EL (cell line): ENCODE measurements at regions not wholly inside any gene's neighbourhood (a gene's known extent, or its start where the extent isn't known, plus 50 kb on each side); places are given as distances from the start of the nearest gene placed in this dataset.
"Not testable (repeated sequence)": the region's sequence is repeated elsewhere in the genome, so short reads cannot be mapped to it uniquely, and the experiment has no call there.

ENCODE experiments used
- DNase-seq: peaks from one replicate; pipeline ENCODE4 v3.0.0-alpha.2; 2016

GRCh38 chr6:77063494-77063893, 399.8 kb downstream of the HTR1B start:
- DNase-seq = no peak

DNA sequence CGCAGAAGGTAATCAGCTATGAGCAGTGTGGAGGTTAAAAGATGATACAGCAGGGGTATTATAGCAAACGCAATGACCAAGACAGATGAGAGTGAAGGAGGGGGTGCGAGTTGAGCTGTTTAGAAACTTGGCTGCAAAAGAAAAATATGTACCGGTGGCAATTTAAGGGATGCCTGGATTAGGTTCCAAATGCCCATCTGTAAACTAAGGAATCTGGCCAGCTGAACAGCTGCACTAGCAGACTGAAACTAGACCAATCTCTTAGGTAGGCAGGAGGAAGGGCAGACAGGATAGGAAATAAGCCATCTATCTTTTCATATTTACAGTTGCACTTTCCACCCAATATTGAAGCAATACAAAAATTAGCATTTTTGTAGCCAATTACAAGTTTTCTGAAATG, 407.6 kb downstream of the HTR1B start:
- DNase-seq = no peak

DNA sequence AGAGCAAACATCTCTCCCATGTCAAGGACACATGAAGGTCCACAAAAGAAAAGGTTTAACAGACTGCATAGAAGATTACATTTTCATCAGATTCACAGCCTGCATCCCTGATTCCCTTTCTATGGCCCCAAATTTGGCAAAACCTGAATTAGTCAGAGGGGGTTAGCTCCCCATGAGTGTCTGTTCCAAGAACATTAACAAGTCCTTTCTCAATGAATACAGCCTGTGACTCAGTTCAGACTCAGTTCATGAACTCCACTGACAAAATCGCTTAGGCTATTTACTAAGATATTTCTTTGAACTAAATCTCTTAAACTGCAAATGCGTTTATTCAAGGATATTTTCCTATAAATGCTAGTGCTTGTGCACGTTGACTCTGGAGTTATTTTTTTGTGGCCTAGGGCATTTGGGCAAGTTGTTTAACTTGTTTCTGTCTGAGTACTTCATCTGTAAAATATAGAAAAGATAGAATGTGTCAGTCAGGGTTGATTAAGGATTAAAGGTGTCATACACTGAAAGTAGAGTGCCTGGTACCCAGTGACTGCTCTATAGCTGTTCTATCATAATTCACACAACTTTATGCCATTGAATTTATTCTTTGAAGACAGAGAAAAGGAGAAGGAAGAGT, 422.6 kb downstream of the HTR1B start:
- peak; percentile 27 for DNase-seq

GRCh38 chr6:77038807-77039206, 424.5 kb downstream of the HTR1B start:
- DNase-seq = peak; percentile 75

- DNase-seq = peak; percentile 11
These were observed 425.9 kb downstream of the HTR1B start for GRCh38 chr6:77037439-77037838.

DNA sequence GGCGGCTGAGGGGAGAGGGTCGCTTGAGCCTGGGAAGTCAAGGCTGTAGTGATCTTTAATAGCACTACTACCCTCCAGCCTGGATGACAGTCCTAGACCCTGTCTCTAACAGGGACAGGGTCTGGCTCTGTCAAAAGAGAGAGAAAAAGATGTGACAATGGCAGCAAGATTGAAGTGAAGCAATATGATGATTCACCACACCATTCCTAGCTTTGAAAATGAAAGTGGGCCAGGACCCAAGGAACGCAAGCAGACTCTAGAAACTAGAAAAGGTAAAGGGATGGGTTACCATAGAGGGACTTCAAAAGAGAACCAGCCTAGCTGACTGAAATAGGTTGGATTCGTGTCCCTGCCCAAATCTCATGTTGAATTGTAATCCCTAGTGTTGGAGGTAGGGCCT, 426.9 kb downstream of the HTR1B start:
- DNase-seq = no peak

GRCh38 chr6:77034161-77034560, 429.1 kb downstream of the HTR1B start:
- DNase-seq = peak; percentile 98

GRCh38 chr6:77030929-77031674, 432.2 kb downstream of the HTR1B start:
- peak; percentile 51 for DNase-seq

- DNase-seq = peak; percentile 31
These were observed 436.9 kb downstream of the HTR1B start for GRCh38 chr6:77026341-77026740.

DNA sequence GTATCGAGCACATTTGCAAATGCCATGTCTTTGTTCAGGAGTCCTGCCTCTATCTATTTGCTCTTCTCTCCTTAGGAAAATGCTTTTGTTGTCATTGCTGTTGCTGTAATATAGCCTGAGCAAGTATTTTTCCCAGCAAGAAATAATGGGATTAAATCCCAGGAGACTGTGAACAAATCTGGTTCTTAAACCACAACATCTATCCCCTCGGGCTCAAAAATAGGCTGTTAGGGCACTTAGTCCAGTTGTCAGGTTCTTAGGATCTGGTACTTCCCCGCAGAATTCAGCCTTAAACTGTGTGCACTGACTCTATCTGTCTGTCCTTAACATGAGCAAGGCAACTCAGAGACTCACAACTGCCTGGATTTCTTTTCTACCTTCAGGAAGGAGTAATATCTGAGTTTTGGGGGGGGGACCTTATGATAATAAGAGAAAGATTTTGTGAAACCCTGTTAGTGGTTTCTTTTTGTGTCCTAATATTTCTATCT, 437.5 kb downstream of the HTR1B start:
- DNase-seq = no peak

DNA sequence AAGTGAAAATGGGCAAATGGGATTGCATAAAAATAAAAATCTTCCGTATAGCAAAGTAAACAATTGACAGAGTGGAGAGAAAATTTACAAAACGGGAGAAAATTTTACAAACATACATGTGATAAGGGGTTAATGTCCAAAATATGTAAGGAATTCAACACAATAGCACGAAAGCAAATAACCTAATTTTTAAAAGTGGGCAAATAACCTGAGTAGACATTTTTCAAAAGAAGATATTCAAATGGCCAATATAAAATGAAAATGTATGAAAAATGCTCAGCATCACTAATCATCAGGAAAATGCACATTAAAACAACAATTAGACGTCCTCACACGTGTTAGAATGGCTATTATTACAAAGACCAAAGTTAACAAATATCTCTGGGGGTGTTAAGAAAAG, 441.5 kb downstream of the HTR1B start:
- DNase-seq = peak; percentile 23

GRCh38 chr6:77021232-77021631, 442.1 kb downstream of the HTR1B start:
- no peak for DNase-seq

GRCh38 chr6:77019081-77019480, 444.2 kb downstream of the HTR1B start:
- DNase-seq = peak; percentile 10

DNA sequence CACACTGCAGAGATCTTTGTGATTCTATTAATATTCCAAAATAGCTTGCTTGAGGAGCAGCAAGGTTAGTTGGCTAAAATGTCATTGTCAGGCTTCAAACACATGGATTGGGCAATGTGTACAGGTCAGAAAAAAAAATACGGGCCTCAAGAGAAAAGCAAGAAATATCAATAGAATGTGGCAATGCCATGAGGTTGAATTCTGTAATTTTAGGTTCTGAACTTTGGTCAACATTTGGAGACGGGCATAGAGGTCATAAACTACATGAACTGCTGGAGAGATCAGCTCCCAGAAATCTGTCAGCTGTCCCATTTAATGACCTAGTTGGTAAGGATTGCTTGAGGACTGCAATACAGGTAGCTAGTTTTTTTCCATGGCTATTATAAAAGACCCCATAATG, 445.8 kb downstream of the HTR1B start:
- no peak for DNase-seq

DNA sequence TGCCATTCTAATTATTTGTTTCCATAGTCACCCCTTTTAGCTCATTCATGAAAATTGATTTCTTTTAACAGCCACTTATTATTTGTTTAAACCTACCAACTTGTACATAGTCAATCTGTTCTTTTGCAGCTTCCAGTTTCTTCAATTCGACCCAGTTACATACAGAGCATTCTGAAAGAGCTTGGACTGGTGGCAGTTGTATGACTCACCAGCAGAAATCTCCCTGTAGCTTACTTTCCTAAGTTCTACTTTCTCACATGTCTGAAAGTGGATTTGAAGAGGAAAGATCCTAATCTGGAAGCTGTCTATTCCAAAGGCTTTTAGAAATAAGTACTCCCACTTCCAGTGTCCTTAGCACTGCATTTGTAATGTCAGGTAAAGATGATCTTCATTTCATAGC, 447.9 kb downstream of the HTR1B start:
- peak; percentile 64 for DNase-seq

- no peak for DNase-seq
These were observed 451.3 kb downstream of the HTR1B start for GRCh38 chr6:77011929-77012545.

DNA sequence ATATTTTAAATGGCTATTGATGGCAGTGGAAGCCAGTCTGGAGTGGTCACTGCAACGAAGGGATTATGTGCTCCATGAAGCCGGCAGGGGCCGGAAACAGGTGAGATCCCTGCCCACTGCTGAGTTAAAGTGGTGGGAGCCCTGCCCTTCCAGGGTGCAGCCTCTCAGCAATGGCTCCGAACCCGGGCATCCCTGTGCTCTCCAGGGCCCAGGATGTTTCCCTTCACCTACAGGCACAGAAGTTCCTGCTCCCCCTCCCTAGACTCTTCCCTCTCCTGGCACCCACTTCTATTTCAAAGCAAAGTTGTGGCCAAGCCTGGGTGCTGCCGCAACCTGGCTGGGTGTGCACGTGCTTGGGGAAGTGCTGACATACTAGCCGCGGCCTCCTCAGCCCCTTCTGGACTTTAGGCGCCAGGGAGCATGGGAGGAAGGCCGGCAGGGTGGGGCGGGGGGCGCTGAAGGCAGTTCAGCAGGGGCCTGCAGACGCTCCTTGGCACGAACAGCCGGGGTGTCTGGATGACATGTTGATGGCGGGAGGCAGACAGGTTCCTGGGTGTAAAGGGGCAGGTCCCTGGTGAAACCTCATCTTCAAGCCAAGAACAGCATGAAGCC, 452.3 kb downstream of the HTR1B start:
- no peak for DNase-seq

- no peak for DNase-seq
These were observed 470.7 kb downstream of the HTR1B start for GRCh38 chr6:76992553-76992952.

- peak; percentile 18 for DNase-seq
These were observed 478.7 kb downstream of the HTR1B start for GRCh38 chr6:76984572-76984971.

DNA sequence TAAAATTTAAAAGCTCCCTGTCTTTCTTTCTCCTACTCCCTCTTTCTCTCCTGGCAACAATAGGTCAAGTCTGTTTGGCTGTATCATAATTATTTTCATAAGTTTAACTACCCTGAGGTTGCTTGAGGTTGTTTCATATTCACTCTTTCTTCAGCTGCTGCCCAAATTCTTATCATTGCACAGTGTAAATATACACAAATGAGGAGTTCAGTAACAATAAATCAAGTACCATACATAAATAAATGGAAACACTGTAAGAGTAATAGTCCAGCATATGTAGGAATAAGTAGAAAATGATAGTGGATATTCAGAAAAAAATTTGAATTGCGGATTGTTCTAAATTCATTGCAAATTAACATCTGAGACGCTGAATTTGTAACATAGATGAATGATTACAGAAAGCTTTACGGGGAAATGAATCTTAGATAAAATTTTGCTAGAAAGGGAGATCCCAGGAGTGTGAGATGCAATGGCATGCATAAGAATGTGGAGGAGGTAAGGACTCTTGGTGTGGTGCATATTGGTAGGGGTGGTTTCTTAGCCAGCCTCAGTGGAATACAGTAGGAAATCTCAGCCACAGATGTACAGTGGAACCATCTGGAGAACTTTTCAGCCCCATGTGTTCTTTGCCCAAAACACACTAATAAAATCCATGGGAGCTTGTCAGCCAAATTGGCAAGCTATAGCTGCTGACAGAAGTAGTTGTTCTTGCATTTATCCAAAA, 480.7 kb downstream of the HTR1B start:
- no peak for DNase-seq

GRCh38 chr6:76972474-76972873, 490.8 kb downstream of the HTR1B start:
- no peak for DNase-seq

DNA sequence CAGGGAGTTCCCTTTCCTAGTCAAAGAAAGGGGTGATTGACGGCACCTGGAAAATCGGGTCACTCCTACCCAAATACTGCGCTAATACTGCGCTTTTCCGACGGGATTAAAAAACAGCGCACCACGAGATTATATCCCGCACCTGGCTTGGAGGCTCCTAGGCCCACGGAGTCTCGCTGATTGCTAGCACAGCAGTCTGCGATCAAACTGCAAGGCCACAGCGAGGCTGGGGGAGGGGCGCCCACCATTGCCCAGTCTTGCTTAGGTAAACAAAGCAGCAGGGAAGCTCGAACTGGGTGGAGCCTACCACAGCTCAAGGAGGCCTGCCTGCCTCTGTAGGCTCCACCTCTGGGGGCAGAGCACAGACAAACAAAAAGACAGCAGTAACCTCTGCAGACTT, 504.1 kb downstream of the HTR1B start:
- DNase-seq = not testable (repeated sequence)
